CD4-positive, alpha-beta T cell treated with Interleukin-17A for 1 hour (primary cell): ENCODE measurements at regions not wholly inside any gene's neighbourhood (a gene's known extent, or its start where the extent isn't known, plus 50 kb on each side); places are given as distances from the start of the nearest gene placed in this dataset.

Source experiments
- DNase-seq: peaks from one replicate; pipeline ENCODE4 v3.0.0-alpha.2; 2020

DNA sequence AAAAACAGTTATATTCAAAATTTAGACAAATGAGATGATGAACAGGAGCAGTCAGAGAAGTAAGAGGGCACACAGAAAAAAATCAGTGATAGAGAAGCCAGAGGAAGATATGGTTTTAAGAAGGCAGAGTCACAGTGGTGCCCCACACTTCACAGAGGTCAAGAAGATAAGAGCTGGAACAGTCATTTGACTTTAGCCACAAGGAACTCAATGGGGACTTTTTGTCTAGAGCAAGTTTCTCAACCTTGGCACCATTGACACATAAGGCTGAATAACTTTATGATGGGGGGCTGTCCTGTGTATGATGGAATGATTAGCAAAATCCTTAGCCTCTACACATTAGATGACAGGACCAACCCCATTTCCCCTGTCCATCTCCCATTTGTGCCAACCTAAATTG is 172.8 kb upstream of the PLEKHG7 start:
- DNase-seq = no peak

DNA sequence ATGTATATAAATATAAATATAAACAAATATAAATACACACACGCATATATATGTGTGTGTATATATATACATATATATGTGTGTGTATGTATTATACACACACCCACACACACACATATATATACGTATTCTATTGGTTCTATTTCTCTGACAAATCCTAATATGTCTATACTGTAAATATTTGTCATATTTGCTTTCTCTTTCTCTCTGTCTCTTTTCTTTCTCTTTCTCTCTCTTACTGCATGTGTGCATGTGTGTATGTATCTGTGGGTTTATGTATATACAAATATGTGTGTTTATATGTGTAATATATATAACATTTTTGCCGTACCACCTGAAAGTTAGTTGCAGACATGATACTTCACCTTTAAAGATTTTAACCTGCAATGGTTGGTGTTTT is 174.2 kb upstream of the PLEKHG7 start:
- no peak for DNase-seq

DNA sequence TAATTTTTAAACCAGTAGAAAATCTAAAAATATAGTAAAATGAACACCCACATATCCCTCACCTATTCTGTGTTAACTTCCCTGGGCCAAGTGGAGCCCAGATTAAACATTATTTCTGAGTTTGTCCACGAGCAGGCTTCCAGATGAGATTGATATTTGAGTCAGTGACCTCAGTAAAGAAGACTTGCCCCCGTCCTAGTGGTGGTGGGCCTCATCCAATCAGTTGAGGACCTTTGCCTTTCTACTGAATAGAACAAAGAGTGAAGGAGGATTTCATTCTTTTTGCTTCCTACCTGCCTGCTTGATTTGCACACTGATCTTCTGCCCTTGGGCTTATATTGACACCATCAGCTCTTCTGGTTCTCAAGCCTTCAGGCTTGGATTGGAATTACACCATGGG is 174.7 kb upstream of the PLEKHG7 start:
- no peak for DNase-seq

DNA sequence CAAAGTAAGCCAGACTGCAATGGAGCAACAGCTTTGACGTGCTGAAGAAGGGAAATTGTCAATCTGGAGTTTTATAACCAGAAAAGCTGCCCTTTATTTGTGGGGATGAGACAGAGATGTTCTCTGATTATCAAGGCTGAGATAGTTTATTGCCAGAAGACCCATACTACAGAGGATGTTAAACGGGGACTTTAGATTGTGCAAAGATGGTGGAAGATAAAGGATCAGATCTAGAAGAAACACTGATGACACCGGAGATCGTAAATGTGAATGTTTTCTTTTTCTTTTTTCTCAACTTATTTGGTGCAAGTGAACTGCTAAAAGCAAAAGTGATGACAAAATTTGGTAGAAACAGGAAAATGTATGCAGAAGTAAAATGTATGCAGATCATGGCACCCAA is 178.3 kb upstream of the PLEKHG7 start:
- DNase-seq = no peak

DNA sequence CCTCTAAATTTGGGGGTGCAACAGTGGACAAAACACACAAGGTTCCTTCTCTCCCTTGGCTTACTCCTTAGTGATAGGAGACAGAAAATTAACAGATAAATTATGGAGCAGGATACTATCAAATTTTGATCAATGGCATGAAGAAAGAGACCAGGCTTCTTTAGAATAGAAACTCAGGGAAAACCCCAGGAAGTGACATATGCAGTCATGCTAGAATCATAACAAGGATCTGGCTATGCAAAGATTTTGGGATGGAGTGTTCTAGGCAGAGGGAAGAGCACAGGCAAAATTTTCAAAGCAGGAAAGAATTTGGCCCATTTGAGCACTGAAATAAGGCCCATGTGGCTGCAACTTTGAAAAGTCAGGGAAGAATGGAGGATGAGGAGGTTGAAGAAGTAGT is 182.3 kb upstream of the PLEKHG7 start:
- no peak for DNase-seq

DNA sequence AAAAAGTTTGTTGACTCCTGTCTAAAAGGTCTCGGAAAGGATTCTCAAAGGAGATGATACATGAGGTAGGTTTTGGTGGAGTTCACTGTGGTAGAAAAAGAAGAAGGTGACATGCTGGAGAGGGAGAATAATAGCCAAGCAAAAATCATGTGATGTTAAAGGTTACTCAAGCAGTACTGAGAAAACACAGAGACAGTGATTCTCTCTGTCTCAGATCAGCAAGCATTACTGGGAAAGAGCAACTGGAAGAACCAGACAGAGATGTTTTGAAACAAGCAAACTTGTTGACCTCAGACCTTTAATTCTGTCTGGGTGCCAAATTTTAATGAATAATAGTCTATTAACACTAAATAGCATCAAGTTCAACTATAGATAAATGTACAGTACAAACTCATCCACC is 183.5 kb upstream of the PLEKHG7 start:
- DNase-seq = no peak

DNA sequence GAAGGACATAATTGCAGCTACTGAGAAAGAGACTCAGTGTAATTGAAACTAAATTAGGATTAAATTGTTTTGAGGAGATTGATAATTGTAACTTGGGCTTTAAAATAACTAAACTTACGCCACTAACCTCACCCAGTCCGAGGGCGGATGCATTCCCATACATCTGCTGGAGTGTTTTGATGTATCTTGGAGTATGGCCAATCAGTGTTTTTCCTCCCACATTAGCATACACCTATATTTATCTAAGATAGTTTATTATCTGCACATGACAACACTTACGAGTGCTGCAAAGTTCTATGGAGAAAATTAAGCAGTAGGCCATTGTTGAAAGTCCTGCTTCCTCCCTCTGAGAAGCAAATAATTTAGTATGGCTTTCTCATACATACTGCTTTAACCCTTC is 184.7 kb upstream of the PLEKHG7 start:
- DNase-seq = no peak

DNA sequence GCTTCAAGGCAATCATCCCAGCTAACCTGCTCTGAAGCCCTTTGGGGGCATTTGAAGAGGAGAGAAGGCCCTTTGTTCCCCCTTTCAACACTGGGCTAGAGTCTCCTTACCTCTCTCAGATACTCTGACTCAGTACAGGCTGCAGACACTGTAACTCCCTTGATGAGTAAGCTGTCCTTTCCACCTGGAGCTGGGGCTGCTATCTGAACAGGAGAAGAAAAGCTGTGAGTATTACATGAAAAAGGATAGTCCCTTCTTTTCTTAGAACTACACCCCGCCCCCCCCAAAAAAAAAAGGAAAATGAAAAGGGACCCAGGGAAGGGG is 186.6 kb upstream of the PLEKHG7 start:
- DNase-seq = no peak

DNA sequence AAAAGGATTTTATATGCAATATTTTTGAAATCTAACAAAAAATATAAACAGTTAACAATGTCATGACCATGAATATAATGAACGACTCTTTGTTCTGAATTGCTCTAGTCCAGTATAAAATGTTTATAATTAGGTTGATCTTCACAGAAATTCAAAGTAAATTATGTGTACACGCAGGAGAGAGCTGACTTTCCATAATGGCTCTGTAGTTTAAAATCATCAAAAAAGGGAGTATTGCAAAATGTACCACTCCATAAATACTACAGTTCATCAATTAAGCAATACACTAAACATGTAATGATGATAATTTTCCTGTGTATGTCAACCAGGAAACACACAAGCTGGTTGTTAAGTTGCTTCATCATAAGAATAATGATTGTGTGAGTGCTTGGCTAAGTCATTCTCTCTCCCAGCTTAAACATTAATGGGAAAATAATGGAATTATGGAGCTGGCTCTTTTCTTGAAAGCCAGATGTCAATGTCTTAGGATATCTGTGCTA is 189.5 kb upstream of the PLEKHG7 start:
- no peak for DNase-seq

DNA sequence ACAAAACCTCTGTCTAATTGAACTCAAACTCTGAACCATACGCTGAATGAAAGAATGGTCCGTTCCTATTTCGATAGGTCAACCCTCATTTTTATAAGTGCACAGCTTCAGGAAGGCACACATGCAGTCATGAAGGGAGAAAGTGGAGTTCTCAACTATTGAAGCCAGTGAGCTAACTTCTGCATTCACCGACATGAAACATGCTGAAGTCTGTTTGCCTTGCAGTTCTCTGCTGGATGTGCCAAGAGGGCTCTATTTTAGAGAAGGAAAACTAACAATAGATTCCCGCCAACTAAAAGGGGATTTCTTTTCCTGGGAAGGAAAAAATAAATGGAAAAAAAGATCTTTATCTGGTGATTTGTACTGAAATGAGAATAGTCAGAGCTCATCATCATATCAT is 191.0 kb upstream of the PLEKHG7 start:
- no peak for DNase-seq

DNA sequence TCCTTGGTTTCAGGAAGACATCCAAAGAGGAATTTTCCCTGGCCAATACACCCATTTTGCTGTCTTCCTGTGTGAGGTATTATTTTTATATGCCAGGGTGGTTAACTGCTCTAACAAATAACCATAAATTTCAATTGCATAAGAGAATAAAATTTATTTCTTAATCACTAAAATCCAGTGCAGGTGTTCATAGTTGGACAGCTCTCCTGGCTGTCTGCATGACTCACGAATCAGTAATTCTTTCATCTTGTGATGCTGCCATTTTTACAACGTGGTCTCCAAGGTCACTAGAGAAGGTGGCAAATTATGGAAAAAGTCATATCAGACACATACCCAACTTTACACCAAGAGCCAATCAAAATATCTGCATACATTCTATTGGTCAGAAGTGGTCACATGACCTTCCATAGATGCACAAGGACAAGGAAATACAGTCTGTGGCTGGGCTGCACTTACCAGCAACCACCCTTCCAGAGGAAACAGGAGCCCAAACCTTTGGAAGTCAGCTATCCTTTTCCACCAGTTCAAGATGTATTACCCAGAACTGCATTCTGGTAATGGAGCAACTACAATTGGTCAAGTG is 193.5 kb upstream of the PLEKHG7 start:
- DNase-seq = no peak

DNA sequence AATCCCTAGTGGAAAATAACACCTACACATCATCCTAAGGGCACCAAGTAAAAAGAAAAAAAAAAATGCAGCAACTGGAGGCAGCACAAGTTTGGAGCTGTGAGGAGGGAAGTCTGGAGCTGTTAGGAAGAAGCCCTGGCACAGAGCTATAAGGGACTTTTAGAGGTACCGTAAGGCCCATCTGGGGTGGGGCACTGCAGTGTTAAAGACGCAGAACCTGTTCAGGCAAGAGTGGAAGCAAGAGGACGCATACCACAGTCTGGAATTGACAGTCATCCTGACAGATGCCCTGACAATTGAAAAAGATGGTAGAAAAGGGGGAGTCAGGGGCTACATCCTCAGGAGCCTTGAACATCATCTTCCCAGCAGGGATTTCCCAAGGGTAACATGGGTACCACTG is 195.9 kb upstream of the PLEKHG7 start:
- no peak for DNase-seq

DNA sequence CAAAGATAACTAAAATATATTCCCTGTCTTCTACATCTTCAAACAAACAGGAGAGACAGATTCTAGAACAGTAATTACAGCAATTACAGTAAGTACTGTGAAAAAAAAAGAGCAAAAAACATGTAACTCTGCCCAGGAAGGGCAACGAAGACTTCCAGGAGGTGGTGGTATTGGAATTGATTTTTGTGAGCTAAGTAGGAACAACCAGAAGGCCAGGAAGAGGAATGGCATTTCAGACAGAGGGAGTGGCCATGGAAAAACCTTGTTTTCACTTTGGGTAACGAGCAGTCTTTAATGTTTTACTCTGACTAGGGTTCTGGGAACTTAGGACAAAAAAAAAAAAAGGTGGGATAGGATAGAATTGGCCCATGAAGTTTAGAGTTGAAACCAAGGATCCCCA is 196.3 kb upstream of the PLEKHG7 start:
- no peak for DNase-seq

DNA sequence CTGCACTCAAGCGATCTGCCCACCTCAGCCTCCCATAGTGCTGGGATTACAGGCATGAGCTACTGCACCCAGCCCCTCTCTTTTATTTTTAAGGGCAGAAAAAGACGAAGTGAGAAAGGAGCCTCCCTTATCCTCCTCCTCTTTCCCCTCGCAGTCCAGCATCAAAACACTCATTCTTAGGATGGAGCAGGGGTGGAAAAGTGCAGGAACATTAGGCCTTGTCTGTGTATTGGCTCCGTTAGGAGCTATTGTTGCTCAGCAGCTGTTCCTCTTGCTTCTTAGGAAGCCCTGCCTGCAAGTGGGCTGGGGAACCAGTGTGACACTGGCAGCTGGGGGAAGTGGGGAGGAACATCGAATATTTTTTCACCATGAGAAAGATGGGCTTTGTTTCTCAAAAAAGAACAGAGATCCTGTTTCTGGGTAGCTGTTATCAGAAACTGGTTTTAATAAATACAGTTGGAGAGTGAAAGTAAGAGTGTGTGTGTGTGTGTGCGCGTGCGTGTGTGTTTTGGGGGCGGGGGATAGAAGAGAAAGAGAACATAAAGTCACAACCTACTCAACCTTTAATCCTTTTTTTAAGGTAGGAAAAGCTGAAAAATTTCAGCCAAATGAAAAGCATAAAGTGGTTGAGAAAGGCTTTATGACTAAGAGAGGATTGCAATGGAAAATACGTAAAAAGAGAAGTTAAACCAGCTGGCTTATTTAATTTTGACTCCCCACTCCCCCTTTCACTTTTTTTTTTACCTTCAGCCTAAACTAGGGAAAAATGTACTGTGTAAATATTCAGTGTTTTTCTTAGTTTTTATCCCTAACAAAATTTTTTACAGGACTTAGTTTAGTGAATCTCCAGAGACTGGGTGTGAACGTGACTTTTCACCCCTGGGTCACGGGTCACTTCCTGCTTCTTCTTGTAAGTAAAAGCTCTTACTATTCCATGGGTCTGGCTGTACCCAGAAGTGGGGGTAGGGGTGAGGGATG is 197.2 kb upstream of the PLEKHG7 start:
- DNase-seq = peak; percentile 67

DNA sequence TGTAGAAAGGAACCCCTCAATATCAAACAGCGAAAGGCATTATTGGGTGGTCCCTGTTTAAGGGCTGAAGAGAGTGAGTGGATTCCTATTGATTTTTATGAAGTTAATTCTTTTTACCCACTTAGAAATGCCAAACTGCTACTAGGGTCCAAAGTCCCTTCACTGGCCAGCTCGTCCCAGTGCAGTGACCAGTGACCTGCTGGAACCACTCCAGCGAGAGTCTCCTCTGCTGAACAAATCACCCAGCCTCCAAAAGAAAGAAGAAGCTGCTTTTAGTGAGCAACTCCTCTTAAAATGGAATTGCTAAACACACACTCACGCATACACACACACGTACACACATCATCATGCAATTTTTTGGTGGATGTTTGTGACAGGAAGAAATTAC is 198.2 kb upstream of the PLEKHG7 start:
- DNase-seq = no peak

DNA sequence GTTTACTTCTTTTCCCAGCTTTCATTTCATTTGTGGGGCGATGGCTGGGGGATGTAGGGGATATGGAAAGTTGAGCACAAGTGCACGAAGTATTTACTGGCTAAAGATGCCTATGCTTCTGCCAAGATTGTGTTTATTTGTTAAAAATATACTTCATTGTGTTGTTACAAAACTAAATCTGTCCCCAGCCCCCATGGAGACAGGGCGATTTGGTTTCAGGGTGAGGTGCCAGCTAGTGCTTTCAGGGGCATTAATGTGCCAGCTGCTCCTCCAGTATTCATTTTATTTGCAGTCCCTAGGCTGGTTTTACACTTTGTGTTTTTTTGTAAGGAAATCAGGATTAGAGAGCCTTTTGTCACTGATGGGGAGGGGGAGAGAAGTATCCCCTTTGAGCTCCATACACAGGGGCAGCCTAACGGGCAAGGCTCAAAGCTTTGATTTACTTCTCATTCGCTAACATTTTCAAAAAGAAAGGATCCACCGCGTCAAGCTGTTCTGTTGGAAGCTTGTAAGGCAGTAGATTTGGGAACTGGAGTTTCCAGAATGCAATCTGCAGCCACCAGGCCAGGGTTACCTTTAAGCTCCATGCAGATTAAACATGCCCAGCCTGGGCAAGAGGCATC is 198.7 kb upstream of the PLEKHG7 start:
- no peak for DNase-seq

DNA sequence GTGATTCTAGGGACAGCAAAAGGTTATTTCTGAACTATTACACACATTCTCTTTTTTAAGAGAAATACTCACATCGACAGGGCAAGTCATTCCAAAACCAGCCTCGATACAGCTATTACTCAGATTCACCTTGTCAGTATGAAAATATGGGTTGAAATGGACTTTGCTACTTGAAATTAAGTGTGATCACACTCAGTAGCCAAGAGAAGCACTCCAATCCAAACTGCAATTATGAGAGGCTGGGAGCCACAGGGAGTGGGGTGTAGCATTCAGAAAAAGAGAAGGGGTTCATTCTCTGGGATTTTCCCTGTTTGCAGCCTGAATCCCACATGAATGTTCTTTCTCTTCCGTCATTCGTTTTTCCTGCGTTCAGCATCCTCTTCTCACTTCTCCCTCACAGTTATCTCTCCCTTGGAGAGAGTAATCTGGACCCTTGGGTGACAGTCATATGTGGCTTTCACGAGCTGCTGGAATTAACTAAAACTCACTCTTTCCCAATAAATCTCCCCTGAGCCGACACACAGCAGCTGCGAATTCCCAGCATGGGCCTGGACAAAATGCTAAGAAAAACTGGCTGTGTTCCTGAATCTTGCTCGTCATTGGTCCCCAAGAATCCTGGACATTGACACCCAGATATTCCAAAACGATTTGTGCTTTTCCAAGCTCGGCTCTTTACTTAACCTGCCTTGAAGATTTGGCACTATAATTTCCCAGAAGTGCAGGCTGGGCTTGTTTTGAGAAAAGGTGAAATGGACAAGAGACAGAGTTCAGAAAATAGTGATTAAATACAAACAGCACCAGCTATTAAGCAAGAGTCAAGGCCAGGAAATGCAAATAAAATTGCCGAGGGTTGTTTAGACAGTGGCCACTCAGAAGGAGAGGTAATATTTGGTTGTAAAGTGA is 199.5 kb upstream of the PLEKHG7 start:
- no peak for DNase-seq

DNA sequence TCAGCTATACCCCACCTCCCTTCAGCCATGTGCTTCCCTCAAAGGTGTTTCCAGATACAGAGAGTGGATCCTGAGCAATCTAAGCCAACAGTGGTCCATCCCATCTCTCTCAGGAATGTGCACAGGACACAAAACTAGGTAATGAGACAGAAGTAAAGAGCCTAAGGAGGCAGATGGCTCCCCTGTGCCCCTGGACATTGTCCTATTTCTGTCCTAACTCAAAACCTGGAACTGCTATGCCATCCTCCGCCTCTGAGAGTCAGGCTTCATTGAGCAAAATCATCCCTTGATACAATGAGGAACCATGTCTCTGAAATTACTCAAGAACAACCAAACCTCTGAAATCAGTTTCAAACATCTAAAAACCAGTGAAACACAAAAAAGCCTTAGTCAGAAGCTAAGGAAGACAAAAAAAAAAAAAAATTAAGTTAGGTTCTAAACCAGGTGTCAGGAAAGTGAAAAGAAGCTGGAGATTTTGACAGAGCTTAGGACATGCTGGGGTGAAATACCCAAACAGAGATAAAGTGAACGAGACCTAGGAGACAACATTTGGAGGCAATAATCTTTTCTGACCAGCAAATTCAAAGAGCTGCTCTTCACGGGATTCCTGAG is 200.3 kb upstream of the PLEKHG7 start:
- DNase-seq = no peak

DNA sequence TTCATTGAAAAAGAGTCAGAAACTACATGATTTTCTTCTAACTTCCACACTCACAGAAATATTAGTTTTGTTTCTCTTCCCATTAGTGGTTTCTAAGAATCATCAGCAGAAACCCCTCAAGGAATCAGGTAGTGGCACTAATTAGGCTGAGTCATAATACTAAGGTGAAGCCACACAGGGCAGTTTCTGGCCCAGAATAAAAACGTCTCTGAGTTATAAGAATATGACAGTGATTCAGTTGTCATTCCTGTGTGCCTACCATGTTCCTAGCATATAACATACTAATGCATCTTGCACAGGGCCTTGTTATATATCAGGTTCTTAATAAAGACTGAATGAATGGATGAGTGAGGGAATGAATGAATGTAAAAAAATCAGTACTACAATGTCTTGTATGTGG is 206.0 kb upstream of the PLEKHG7 start:
- no peak for DNase-seq

DNA sequence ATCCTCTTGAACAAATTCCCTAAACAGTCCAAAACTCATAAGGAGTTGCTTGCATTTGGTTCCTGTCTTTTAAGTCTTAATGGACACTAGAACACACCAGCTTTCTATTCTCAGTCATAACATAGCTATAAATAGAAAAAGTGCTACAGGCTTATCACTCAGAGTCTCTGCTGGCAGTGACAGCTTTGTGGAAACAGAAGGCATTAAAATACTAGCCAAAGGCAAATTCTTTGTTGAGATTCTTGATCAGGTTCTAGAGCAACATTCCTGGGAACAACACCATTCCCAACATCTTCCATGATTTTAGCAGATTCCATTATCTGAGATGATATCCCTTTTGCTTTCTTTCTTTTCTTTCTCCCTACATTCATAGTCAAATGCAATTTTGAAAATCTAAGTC is 207.7 kb upstream of the PLEKHG7 start:
- DNase-seq = no peak

DNA sequence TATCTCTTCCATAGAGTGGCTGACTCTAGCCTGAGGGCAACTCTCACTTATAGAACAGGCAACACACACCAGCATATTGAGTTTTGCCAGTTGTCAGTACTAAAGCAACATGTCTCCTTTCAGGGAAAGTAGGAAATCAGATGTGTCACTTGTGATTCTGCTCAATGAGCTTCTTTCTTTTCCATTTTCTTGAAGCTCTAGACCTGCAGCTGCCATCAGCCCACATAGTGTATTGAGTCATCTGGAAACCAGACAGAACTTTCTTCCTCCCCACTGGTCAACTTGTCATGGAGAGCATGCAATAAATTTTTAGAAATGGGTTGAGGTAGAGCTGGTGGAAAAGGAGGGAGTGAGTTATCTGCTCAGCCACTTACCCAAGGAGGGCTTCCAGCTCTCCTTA is 209.0 kb upstream of the PLEKHG7 start:
- no peak for DNase-seq

DNA sequence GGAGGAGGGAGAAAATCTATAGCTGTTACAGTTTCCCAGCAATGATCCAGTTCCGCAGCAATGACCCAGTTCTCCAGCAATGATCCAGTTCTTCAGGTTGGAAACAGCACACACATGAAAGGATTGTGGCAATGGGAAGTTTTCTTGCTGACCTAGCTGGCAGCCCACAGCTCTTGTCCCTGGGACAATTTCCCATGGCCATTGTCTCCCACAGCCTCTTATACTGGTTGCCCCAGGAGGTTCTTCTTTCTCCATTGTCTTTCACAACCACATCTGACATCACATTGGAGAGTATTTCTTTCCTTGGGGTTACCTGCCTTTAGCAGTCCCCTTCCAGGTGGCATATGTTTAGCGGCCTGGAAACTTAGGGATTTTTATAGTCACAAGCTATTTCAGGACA is 209.8 kb upstream of the PLEKHG7 start:
- DNase-seq = no peak

DNA sequence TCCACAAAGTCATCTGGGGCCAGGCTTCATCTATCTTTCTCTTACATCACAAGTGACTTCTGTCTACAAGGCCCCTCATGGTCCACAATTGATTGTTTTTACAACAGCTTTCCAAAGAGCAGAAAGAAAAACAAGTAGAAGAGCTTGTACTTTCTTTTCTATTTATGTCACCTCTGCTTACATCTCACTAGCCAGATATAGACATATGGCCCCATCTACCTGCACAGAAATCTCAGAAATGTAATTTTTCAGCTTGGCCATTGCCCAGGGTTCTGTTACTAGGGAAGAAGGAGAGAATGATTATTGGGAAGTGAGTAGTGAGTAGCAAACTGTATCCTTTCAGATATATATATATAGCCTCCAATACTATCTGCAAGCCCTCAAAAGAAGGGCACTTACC is 210.5 kb upstream of the PLEKHG7 start:
- no peak for DNase-seq
